ENCODE measurements at regions not wholly inside any gene's neighbourhood (a gene's known extent, or its start where the extent isn't known, plus 50 kb on each side); places are given as distances from the start of the nearest gene placed in this dataset.

GRCh38 chr17:71422968-71423367, 697.9 kb upstream of the SOX9 start:
- TF ChIP-seq CTCF (optimal IDR thresholded peaks at IDR 0.05 in 1 of 3, IDR thresholded peaks at IDR 0.05 in 1 of 3, conservative IDR thresholded peaks at IDR 0.05 in 1 of 3; ENCODE audit: extremely low read depth in 1 of 3, insufficient read depth in 2 of 3, low read length in 3 of 3) (no peak), EZH2 (IDR thresholded peaks at IDR 0.05; ENCODE audit: low read length) (no peak)
- Histone ChIP-seq H2AFZ (ENCODE audit: control insufficient read depth, low read length) (no peak overlapping the region), H3K9me1 (ENCODE audit: control insufficient read depth, extremely low read depth, insufficient read depth, low read length) (no peaks in the 10 kb centered on the region), H3K4me2 (ENCODE audit: control insufficient read depth, extremely low read depth, insufficient read depth, low read depth, low read length) (no peak overlapping the region), H3K9me3 (ENCODE audit: control insufficient read depth, low read depth, low read length) (peaks cover 7% of the 10 kb centered on the region), H3K36me3 (ENCODE audit: control insufficient read depth in 2 of 2, extremely low read depth in 1 of 2, insufficient read depth in 2 of 2, low read length in 2 of 2) (no peaks in the 10 kb centered on the region), H3K9ac (ENCODE audit: control insufficient read depth, extremely low read depth, insufficient read depth, low read length) (no peak overlapping the region), H3K27ac (ENCODE audit: control insufficient read depth, insufficient read depth, low read length) (peak overlapping the region; percentile 98), H3K79me2 (ENCODE audit: control insufficient read depth, insufficient read depth, low read length) (no peaks in the 10 kb centered on the region), H3K4me1 (ENCODE audit: control insufficient read depth, extremely low read depth, insufficient read depth, low read length) (peaks cover 28% of the 10 kb centered on the region), H4K20me1 (ENCODE audit: control insufficient read depth, extremely low read depth, insufficient read depth, low read length) (no peaks in the 10 kb centered on the region), H3K27me3 (ENCODE audit: control insufficient read depth, extremely low read depth, insufficient read depth, low read length) (no peaks in the 10 kb centered on the region), H3K4me3 (ENCODE audit: control insufficient read depth in 2 of 3, extremely low read depth in 1 of 3, insufficient read depth in 2 of 3, low read depth in 1 of 3, low read length in 3 of 3) (no peak overlapping the region)
- DNase-seq (ENCODE audit: low read depth, low spot score) (no peak), FAIRE-seq (no peak)
- dilution Hi-C loops (cut with MboI; ENCODE audit: extremely low pct_ligation_motif_present, low sequenced_read_pairs) = no loop called here

GRCh38 chr17:71423871-71424546, 696.8 kb upstream of the SOX9 start:
- Histone ChIP-seq H3K36me3 (ENCODE audit: control insufficient read depth in 2 of 2, extremely low read depth in 1 of 2, insufficient read depth in 2 of 2, low read length in 2 of 2) (no peaks in the 10 kb centered on the region), H2AFZ (ENCODE audit: control insufficient read depth, low read length) (no peak overlapping the region), H3K27me3 (ENCODE audit: control insufficient read depth, extremely low read depth, insufficient read depth, low read length) (no peaks in the 10 kb centered on the region), H3K4me3 (ENCODE audit: control insufficient read depth in 2 of 3, extremely low read depth in 1 of 3, insufficient read depth in 2 of 3, low read depth in 1 of 3, low read length in 3 of 3) (no peak overlapping the region), H3K9me1 (ENCODE audit: control insufficient read depth, extremely low read depth, insufficient read depth, low read length) (no peaks in the 10 kb centered on the region), H3K9me3 (ENCODE audit: control insufficient read depth, low read depth, low read length) (peaks cover 3% of the 10 kb centered on the region), H3K9ac (ENCODE audit: control insufficient read depth, extremely low read depth, insufficient read depth, low read length) (peak overlapping the region; percentile 60), H3K27ac (ENCODE audit: control insufficient read depth, insufficient read depth, low read length) (peak overlapping the region; percentile 98), H4K20me1 (ENCODE audit: control insufficient read depth, extremely low read depth, insufficient read depth, low read length) (no peaks in the 10 kb centered on the region), H3K79me2 (ENCODE audit: control insufficient read depth, insufficient read depth, low read length) (no peaks in the 10 kb centered on the region), H3K4me2 (ENCODE audit: control insufficient read depth, extremely low read depth, insufficient read depth, low read depth, low read length) (peak overlapping the region; percentile 38), H3K4me1 (ENCODE audit: control insufficient read depth, extremely low read depth, insufficient read depth, low read length) (peaks cover 28% of the 10 kb centered on the region)
- TF ChIP-seq CTCF (optimal IDR thresholded peaks at IDR 0.05 in 1 of 3, IDR thresholded peaks at IDR 0.05 in 1 of 3, conservative IDR thresholded peaks at IDR 0.05 in 1 of 3; ENCODE audit: extremely low read depth in 1 of 3, insufficient read depth in 2 of 3, low read length in 3 of 3) (peak in 1 of 3 experiments; percentile 34), EZH2 (IDR thresholded peaks at IDR 0.05; ENCODE audit: low read length) (no peak)
- FAIRE-seq = peak; percentile 96
- DNase-seq (ENCODE audit: low read depth, low spot score) = peak; percentile 92
- dilution Hi-C loops (cut with MboI; ENCODE audit: extremely low pct_ligation_motif_present, low sequenced_read_pairs) = no loop called here

Measured in keratinocyte (primary cell).